Gastrocnemius medialis (tissue), 4 donors: ENCODE measurements at regions not wholly inside any gene's neighbourhood (a gene's known extent, or its start where the extent isn't known, plus 50 kb on each side); places are given as distances from the start of the nearest gene placed in this dataset.

Experiments used
- POLR2A ChIP-seq, 2 donors: fragments of 450-650 bp; IDR thresholded peaks; one replicate each; pipeline ENCODE4 v1.6.1; 2017; ENCODE audit warnings: antibody characterized with exemption in 2 of 2, mild to moderate bottlenecking in 2 of 2, moderate library complexity in 2 of 2
- TF ChIP-seq, protein P1 (sequence below), 5 experiments: fragments of 450-650 bp in 3 of 5; fragments of 200-600 bp in 2 of 5; sonication (generic) in 2 of 5; IDR thresholded peaks in 4 of 5; conservative IDR thresholded peaks in 1 of 5; 1 replicate in 4 of 5; 2 replicates in 1 of 5; pipeline ENCODE4 v1.5.1; 2016 to 2019; ENCODE audit warnings: antibody characterized with exemption in 5 of 5, mild to moderate bottlenecking in 3 of 5, moderate library complexity in 3 of 5

DNA sequence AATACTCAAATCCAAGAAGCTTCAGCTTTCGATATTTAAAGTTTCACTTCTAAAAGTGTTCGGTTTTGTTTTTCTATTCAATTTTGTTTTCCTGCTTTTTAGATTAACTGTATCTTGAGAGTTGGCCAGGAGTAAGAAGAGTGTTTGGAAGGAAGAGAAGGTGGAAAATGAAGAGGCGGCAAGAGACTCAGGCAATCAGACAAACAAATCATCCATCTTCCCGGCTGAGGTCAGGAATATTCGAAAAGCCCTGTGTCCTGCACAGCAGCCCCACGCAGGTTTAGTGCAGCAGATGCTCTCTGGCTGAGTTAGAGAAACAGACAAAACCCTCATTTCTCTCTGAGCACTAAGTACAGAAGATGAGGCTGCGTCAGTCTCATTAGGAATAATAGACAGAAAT, 330.3 kb upstream of the NOCT start:
- TF ChIP-seq, protein P1, sequence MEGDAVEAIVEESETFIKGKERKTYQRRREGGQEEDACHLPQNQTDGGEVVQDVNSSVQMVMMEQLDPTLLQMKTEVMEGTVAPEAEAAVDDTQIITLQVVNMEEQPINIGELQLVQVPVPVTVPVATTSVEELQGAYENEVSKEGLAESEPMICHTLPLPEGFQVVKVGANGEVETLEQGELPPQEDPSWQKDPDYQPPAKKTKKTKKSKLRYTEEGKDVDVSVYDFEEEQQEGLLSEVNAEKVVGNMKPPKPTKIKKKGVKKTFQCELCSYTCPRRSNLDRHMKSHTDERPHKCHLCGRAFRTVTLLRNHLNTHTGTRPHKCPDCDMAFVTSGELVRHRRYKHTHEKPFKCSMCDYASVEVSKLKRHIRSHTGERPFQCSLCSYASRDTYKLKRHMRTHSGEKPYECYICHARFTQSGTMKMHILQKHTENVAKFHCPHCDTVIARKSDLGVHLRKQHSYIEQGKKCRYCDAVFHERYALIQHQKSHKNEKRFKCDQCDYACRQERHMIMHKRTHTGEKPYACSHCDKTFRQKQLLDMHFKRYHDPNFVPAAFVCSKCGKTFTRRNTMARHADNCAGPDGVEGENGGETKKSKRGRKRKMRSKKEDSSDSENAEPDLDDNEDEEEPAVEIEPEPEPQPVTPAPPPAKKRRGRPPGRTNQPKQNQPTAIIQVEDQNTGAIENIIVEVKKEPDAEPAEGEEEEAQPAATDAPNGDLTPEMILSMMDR (IDR thresholded peaks at IDR 0.05 in 4 of 5, conservative IDR thresholded peaks at IDR 0.05 in 1 of 5) = no peak
- no peak for TF ChIP-seq POLR2A (IDR thresholded peaks at IDR 0.05)
